AG09319 (cell line): ENCODE measurements at regions not wholly inside any gene's neighbourhood (a gene's known extent, or its start where the extent isn't known, plus 50 kb on each side); places are given as distances from the start of the nearest gene placed in this dataset.

Source experiments
- DNase-seq: peaks from one replicate; pipeline ENCODE4 v3.0.0-alpha.2; 2010; ENCODE audit warnings: low read depth; ENCODE audit errors: extremely low read depth
- CTCF ChIP-seq: IDR thresholded peaks from 2 replicates; pipeline ENCODE4 v1.5.1; 2011; ENCODE audit warnings: low read depth, mild to moderate bottlenecking, inconsistent platforms, low read length, moderate library complexity

GRCh38 chr3:182617500-182617899, 175.8 kb upstream of the ATP11B start:
- no peak for DNase-seq
- no peak for TF ChIP-seq CTCF

GRCh38 chr3:182618085-182618732, 175.1 kb upstream of the ATP11B start:
- DNase-seq, result no peak
- TF ChIP-seq CTCF, result no peak; the same call in 1 of the 2 replicates

GRCh38 chr3:182618981-182619591, 174.2 kb upstream of the ATP11B start:
- no peak for DNase-seq
- no peak for TF ChIP-seq CTCF

GRCh38 chr3:182620723-182621434, 172.4 kb upstream of the ATP11B start:
- no peak for DNase-seq

GRCh38 chr3:182621435-182622240, 171.7 kb upstream of the ATP11B start:
- no peak for TF ChIP-seq CTCF
- no peak for DNase-seq

More at GRCh38 chr3:182620723-182621434, 172.4 kb upstream of the ATP11B start:
- TF ChIP-seq CTCF, result no peak

- no peak for DNase-seq
Measured at GRCh38 chr3:182622241-182622545, 171.1 kb upstream of the ATP11B start.

More at GRCh38 chr3:182622241-182622545, 171.1 kb upstream of the ATP11B start:
- no peak for TF ChIP-seq CTCF
